Panc1 (cell line): ENCODE measurements at regions not wholly inside any gene's neighbourhood (a gene's known extent, or its start where the extent isn't known, plus 50 kb on each side); places are given as distances from the start of the nearest gene placed in this dataset.

Source experiments
- ATAC-seq: fragments of 200-7000 bp; cut with Tn5 transposase; 2 replicates; pipeline ENCODE4 v1.9.1; 2020; ENCODE audit warnings: mild to moderate bottlenecking, moderate library complexity
- BruUV-seq: library from RNA; stranded (reverse); fragments of 400-500 nt; replicated peaks from 2 replicates; lab custom pipeline; 2021; lab: Mats Ljungman, UMichigan
- CTCF ChIA-PET: fragments of 300-600 bp; sonication (Branson Sonifier 250); formaldehyde crosslinking; loops from one replicate; lab custom pipeline; 2022; ENCODE audit warnings: antibody characterized with exemption; lab: Charles Lee
- POLR2A ChIA-PET: fragments of 300-600 bp; sonication (Branson Sonifier 250); formaldehyde crosslinking; loops from one replicate; lab custom pipeline; 2022; ENCODE audit warnings: antibody characterized with exemption; lab: Charles Lee
- DNase-seq: peaks from one replicate; pipeline ENCODE4 v3.0.0-alpha.2; 2010; ENCODE audit warnings: low read depth, low spot score
- H3K27ac ChIP-seq: 2 replicates; pipeline ENCODE4 v1.5.1; 2011; ENCODE audit warnings: mild to moderate bottlenecking, low read length, inconsistent platforms
- H3K27me3 ChIP-seq: fragments of 200-500 bp; sonication (Bioruptor generic); 2 replicates; pipeline ENCODE4 v1.6.0; 2014; ENCODE audit warnings: low read length, inconsistent platforms; ENCODE audit not compliant: control insufficient read depth, insufficient read depth
- H3K36me3 ChIP-seq: fragments of 200-500 bp; sonication (Bioruptor generic); 2 replicates; pipeline ENCODE4 v1.5.1; 2014; ENCODE audit warnings: inconsistent platforms, mild to moderate bottlenecking, low read length, moderate library complexity; ENCODE audit not compliant: control insufficient read depth, insufficient read depth
- H3K4me1 ChIP-seq: 2 replicates; pipeline ENCODE4 v1.5.1; 2011; ENCODE audit warnings: inconsistent platforms, mild to moderate bottlenecking, low read length, moderate library complexity; ENCODE audit not compliant: control insufficient read depth, insufficient read depth
- H3K4me3 ChIP-seq, 2 experiments: 2 replicates each; pipeline ENCODE4 v1.5.1; 2011 to 2012; ENCODE audit warnings: low read depth in 2 of 2, low read length in 2 of 2, mild to moderate bottlenecking in 2 of 2, inconsistent platforms in 1 of 2, moderate library complexity in 1 of 2
- H3K9me3 ChIP-seq: fragments of 200-500 bp; sonication (Bioruptor generic); 2 replicates; pipeline ENCODE4 v1.5.1; 2014; ENCODE audit warnings: low read depth, mild to moderate bottlenecking, inconsistent platforms, low read length, moderate library complexity; ENCODE audit not compliant: control insufficient read depth, insufficient read depth
- CTCF ChIP-seq: fragments of 450-650 bp; IDR thresholded peaks from 2 replicates; pipeline ENCODE4 v1.5.1; 2017; ENCODE audit warnings: mild to moderate bottlenecking
- POLR2AphosphoS5 ChIP-seq: IDR thresholded peaks from 2 replicates; pipeline ENCODE4 v1.6.1; 2012; ENCODE audit warnings: mild to moderate bottlenecking, low read depth, low read length, moderate library complexity
- REST ChIP-seq, 2 experiments: IDR thresholded peaks; 2 replicates each; pipeline ENCODE4 v1.6.1; 2011 to 2012; ENCODE audit warnings: low read depth in 2 of 2, control low read depth in 1 of 2, low read length in 1 of 2, mild to moderate bottlenecking in 1 of 2, moderate library complexity in 1 of 2; ENCODE audit not compliant: insufficient read depth in 1 of 2
- SIN3A ChIP-seq: IDR thresholded peaks from 2 replicates; pipeline ENCODE4 v1.6.1; 2012; ENCODE audit warnings: low read depth, mild to moderate bottlenecking, low read length, moderate library complexity, borderline replicate concordance; ENCODE audit not compliant: insufficient read depth
- TCF7L2 ChIP-seq: IDR thresholded peaks from 2 replicates; pipeline ENCODE4 v1.6.1; 2011; ENCODE audit warnings: mild to moderate bottlenecking, low read depth, low read length, inconsistent platforms
- in situ Hi-C: cut with HindIII; loops from 2 replicates; pipeline ENCODE4 v1.10.0; 2016; ENCODE audit warnings: low sequenced_read_pairs, low pct_unique_long_range_greater_than_20kb
- intact Hi-C: fragments of 100-400 bp; cut with micrococcal nuclease; formaldehyde crosslinking; loops from one replicate; pipeline ENCODE4 v1.10.0; 2022; ENCODE audit not compliant: unreplicated experiment

GRCh38 chr1:168782559-168783116 is 53.6 kb upstream of the DPT start:
- CTCF ChIA-PET = no interaction called here
- POLR2A ChIA-PET = no interaction called here
- no peak for ATAC-seq
- TF ChIP-seq POLR2AphosphoS5 = no peak
- no peak for TF ChIP-seq CTCF
- no peak for TF ChIP-seq TCF7L2
- TF ChIP-seq REST (IDR thresholded peaks at IDR 0.05; ENCODE audit: insufficient read depth in 1 of 2, low read depth in 2 of 2, low read length in 1 of 2) = no peak
- no peak for TF ChIP-seq SIN3A
- Histone ChIP-seq H3K4me3 (no peak overlapping the region), H3K9me3 (no peaks in the 10 kb centered on the region), H3K27ac (no peak overlapping the region), H3K36me3 (no peaks in the 10 kb centered on the region), H3K4me1 (no peaks in the 10 kb centered on the region), H3K27me3 (no peaks in the 10 kb centered on the region)
- in situ Hi-C loops = no loop called here
- BruUV-seq = no TSS peak
- intact Hi-C loops = no loop called here
- no peak for DNase-seq

- no TSS peak for BruUV-seq
- Histone ChIP-seq H3K27ac (no peak overlapping the region), H3K36me3 (no peaks in the 10 kb centered on the region), H3K27me3 (no peaks in the 10 kb centered on the region), H3K9me3 (no peaks in the 10 kb centered on the region), H3K4me1 (no peaks in the 10 kb centered on the region), H3K4me3 (no peak overlapping the region)
- ATAC-seq (no peak), DNase-seq (no peak)
- ChIA-PET POLR2A (no interaction called here), CTCF (no interaction called here)
- in situ Hi-C loops (no loop called here), intact Hi-C loops (no loop called here)
- TF ChIP-seq TCF7L2 = no peak
- TF ChIP-seq CTCF = no peak
- no peak for TF ChIP-seq POLR2AphosphoS5
- TF ChIP-seq SIN3A = no peak
- TF ChIP-seq REST (IDR thresholded peaks at IDR 0.05; ENCODE audit: insufficient read depth in 1 of 2, low read depth in 2 of 2, low read length in 1 of 2) = no peak
Measured at GRCh38 chr1:168783458-168784210, 54.6 kb upstream of the DPT start.
